ENCODE measurements at regions not wholly inside any gene's neighbourhood (a gene's known extent, or its start where the extent isn't known, plus 50 kb on each side); places are given as distances from the start of the nearest gene placed in this dataset.

DNA sequence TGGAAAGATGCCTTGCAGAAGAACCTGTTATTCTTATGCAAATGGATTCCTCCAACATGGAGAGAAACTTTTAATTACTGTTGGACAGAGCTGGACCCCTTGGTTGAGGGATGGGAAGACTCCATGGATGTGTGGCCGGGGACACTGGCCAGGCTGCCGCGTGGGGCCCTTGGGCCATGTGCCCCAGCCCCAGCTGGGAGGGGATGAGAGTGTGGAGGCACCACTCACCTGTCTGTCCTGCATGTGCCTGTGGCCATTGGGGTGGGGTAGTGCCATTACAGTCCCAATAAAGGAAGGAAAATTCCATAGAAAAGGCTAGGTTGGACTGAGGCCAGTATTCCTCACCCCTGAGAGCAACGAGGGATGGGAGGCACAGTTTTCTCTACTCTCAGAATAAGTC, 564.5 kb upstream of the PTBP2 start:
- Histone ChIP-seq H3K4me3 (ENCODE audit: extremely low read depth in 1 of 4, insufficient read depth in 2 of 4, low read depth in 3 of 4, low read length in 4 of 4) (no peak overlapping the region), H2AK5ac (ENCODE audit: low read depth, low read length) (no peak overlapping the region), H3K4me1 (replicated peaks in 1 of 4; ENCODE audit: control insufficient read depth in 3 of 4, insufficient read depth in 4 of 4, low read length in 3 of 4) (no peaks in the 10 kb centered on the region), H3K79me1 (ENCODE audit: low read depth, low read length) (no peaks in the 10 kb centered on the region), H3K36me3 (ENCODE audit: control insufficient read depth in 2 of 4, insufficient read depth in 4 of 4, low read length in 3 of 4) (no peaks in the 10 kb centered on the region; a peak in 1 of 8 replicates), H2BK15ac (ENCODE audit: low read length) (no peak overlapping the region), H3K4me2 (ENCODE audit: insufficient read depth in 1 of 2, low read depth in 2 of 2, low read length in 2 of 2) (no peak overlapping the region), H4K8ac (ENCODE audit: extremely low read depth, insufficient read depth, low read length) (no peak overlapping the region), H2BK120ac (replicated peaks; ENCODE audit: low read depth, low read length) (no peak overlapping the region), H3K27me3 (replicated peaks in 1 of 4; ENCODE audit: control insufficient read depth in 3 of 4, extremely low read depth in 1 of 4, insufficient read depth in 3 of 4, low read length in 3 of 4) (no peaks in the 10 kb centered on the region), H3K18ac (ENCODE audit: extremely low read depth, low read length) (no peak overlapping the region), H4K5ac (ENCODE audit: insufficient read length, low read depth, low read length) (no peak overlapping the region), H3K14ac (ENCODE audit: insufficient read length) (no peak overlapping the region), H3K9me3 (ENCODE audit: insufficient read depth in 2 of 2, low read depth in 1 of 2, low read length in 1 of 2) (peaks cover 9 to 26% of the 10 kb centered on the region in 2 experiments; a peak in 3 of 4 replicates), H3K23ac (ENCODE audit: insufficient read length) (no peak overlapping the region), H3K56ac (replicated peaks; ENCODE audit: insufficient read length, low read depth, low read length) (no peak overlapping the region), H3K4ac (replicated peaks; ENCODE audit: insufficient read length, low read depth, low read length) (no peak overlapping the region), H2BK20ac (ENCODE audit: low read length) (no peak overlapping the region), H3K9ac (replicated peaks in 1 of 4; ENCODE audit: extremely low read depth in 1 of 4, low read depth in 3 of 4, low read length in 3 of 4) (no peak overlapping the region), H2BK5ac (ENCODE audit: low read depth, low read length) (no peak overlapping the region), H3K27ac (ENCODE audit: low read depth, low read length) (no peak overlapping the region), H4K91ac (replicated peaks; ENCODE audit: insufficient read length, low read length) (no peak overlapping the region), H3K23me2 (ENCODE audit: low read depth, low read length) (no peaks in the 10 kb centered on the region), H4K20me1 (replicated peaks in 1 of 2; ENCODE audit: control insufficient read depth in 1 of 2, insufficient read depth in 2 of 2, low read length in 2 of 2) (no peaks in the 10 kb centered on the region), H2BK12ac (ENCODE audit: low read depth, low read length) (no peak overlapping the region), H3K79me2 (ENCODE audit: control insufficient read depth in 1 of 2, insufficient read depth in 2 of 2, low read length in 2 of 2) (no peaks in the 10 kb centered on the region), H2AFZ (ENCODE audit: low read length) (no peak overlapping the region)
- FAIRE-seq (no peak), DNase-seq (ENCODE audit: low read depth in 1 of 2, low spot score in 2 of 2) (no peak)
- ChIA-PET CTCF (ENCODE audit: partially characterized antibody) (interaction anchor here (1.3 kb wide), 1 partner anchor 848 kb away, joined by 7 read pairs; no protein-coding TSS in a partner anchor), POLR2A (ENCODE audit: partially characterized antibody) (no interaction called here)
- WGBS, 2 experiments (ENCODE audit: extremely low coverage in 1 of 2, insufficient coverage in 1 of 2, insufficient read length in 1 of 2, insufficient replicate concordance in 2 of 2, low coverage in 1 of 2, low lambda C conversion rate in 2 of 2, missing lambda C conversion rate in 1 of 2) = 86% methylated on average over 4 of the region's 4 CpGs; no CpG with 5 or more reads in 1 of the 2 experiments
- no peak for TF ChIP-seq TCF12 (IDR thresholded peaks at IDR 0.05; ENCODE audit: low read depth, low read length)
- no peak for TF ChIP-seq RAD21 (IDR thresholded peaks at IDR 0.05 in 1 of 2, conservative IDR thresholded peaks at IDR 0.05 in 1 of 2; ENCODE audit: low read depth in 2 of 2, low read length in 2 of 2)
- no peak for TF ChIP-seq BCL11A (IDR thresholded peaks at IDR 0.05; ENCODE audit: low read depth in 2 of 2, low read length in 2 of 2)
- no peak for TF ChIP-seq RBBP5 (IDR thresholded peaks at IDR 0.05; ENCODE audit: borderline replicate concordance, low read depth, low read length)
- TF ChIP-seq SP4 (IDR thresholded peaks at IDR 0.05; ENCODE audit: low read length) = no peak
- no peak for TF ChIP-seq KDM1A (IDR thresholded peaks at IDR 0.05; ENCODE audit: borderline replicate concordance, low read length)
- TF ChIP-seq, protein P1, sequence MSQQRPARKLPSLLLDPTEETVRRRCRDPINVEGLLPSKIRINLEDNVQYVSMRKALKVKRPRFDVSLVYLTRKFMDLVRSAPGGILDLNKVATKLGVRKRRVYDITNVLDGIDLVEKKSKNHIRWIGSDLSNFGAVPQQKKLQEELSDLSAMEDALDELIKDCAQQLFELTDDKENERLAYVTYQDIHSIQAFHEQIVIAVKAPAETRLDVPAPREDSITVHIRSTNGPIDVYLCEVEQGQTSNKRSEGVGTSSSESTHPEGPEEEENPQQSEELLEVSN (IDR thresholded peaks at IDR 0.05) = no peak
- TF ChIP-seq SRF (IDR thresholded peaks at IDR 0.05; ENCODE audit: low read depth, low read length) = no peak
- no peak for TF ChIP-seq SIX5 (IDR thresholded peaks at IDR 0.05; ENCODE audit: low read depth, low read length)
- TF ChIP-seq POU5F1 (IDR thresholded peaks at IDR 0.05; ENCODE audit: low read depth, low read length) = no peak
- TF ChIP-seq ASH2L (IDR thresholded peaks at IDR 0.05; ENCODE audit: low read length) = no peak
- TF ChIP-seq, protein P2, sequence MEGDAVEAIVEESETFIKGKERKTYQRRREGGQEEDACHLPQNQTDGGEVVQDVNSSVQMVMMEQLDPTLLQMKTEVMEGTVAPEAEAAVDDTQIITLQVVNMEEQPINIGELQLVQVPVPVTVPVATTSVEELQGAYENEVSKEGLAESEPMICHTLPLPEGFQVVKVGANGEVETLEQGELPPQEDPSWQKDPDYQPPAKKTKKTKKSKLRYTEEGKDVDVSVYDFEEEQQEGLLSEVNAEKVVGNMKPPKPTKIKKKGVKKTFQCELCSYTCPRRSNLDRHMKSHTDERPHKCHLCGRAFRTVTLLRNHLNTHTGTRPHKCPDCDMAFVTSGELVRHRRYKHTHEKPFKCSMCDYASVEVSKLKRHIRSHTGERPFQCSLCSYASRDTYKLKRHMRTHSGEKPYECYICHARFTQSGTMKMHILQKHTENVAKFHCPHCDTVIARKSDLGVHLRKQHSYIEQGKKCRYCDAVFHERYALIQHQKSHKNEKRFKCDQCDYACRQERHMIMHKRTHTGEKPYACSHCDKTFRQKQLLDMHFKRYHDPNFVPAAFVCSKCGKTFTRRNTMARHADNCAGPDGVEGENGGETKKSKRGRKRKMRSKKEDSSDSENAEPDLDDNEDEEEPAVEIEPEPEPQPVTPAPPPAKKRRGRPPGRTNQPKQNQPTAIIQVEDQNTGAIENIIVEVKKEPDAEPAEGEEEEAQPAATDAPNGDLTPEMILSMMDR (IDR thresholded peaks at IDR 0.05; ENCODE audit: control extremely low read depth in 1 of 3, insufficient read depth in 1 of 3, low read depth in 1 of 3, low read length in 3 of 3) = no peak

All from H1 (cell line).